Vagina (tissue), 2 donors: ENCODE measurements at regions not wholly inside any gene's neighbourhood (a gene's known extent, or its start where the extent isn't known, plus 50 kb on each side); places are given as distances from the start of the nearest gene placed in this dataset.

Experiments
- DNase-seq, 2 donors: peaks; one replicate each; pipeline ENCODE4 v3.0.0-alpha.2; 2017; ENCODE audit errors: extremely low spot score in 2 of 2
- H3K27ac ChIP-seq: fragments of 200-600 bp; sonication (generic); one replicate; pipeline ENCODE4 v1.5.1; 2019
- H3K27me3 ChIP-seq: fragments of 200-600 bp; sonication (generic); one replicate; pipeline ENCODE4 v1.5.1; 2019
- H3K36me3 ChIP-seq, 2 donors: fragments of 200-600 bp; sonication (generic); one replicate each; pipeline ENCODE4 v1.5.1; 2017 to 2019
- H3K4me1 ChIP-seq: fragments of 200-600 bp; sonication (generic); one replicate; pipeline ENCODE4 v1.5.1; 2019
- H3K4me3 ChIP-seq, 2 donors: fragments of 200-600 bp; sonication (generic); 1 replicate in 1 of 2; 2 replicates in 1 of 2; pipeline ENCODE4 v1.5.1; 2016 to 2019
- H3K9me3 ChIP-seq: fragments of 200-600 bp; sonication (generic); one replicate; pipeline ENCODE4 v1.5.1; 2019
- CTCF ChIP-seq, 3 experiments: fragments of 450-650 bp in 2 of 3; fragments of 200-600 bp in 1 of 3; sonication (generic) in 1 of 3; IDR thresholded peaks; one replicate each; pipeline ENCODE4 v1.5.1; 2017 to 2019; ENCODE audit warnings: antibody characterized with exemption in 3 of 3, mild to moderate bottlenecking in 2 of 3, moderate library complexity in 2 of 3
- POLR2A ChIP-seq, 2 donors: fragments of 450-650 bp; IDR thresholded peaks; one replicate each; pipeline ENCODE4 v1.6.1; 2017; ENCODE audit warnings: antibody characterized with exemption in 2 of 2, mild to moderate bottlenecking in 2 of 2, moderate library complexity in 2 of 2
- POLR2AphosphoS5 ChIP-seq, 2 donors: sonication (generic); formaldehyde crosslinking; IDR thresholded peaks; one replicate each; pipeline ENCODE4 v1.9.0; 2017; ENCODE audit warnings: antibody characterized with exemption in 2 of 2, mild to moderate bottlenecking in 2 of 2, low read depth in 1 of 2; ENCODE audit not compliant: insufficient read depth in 1 of 2
- intact Hi-C: fragments of 100-400 bp; cut with DNase I; formaldehyde crosslinking; loops from one replicate; pipeline ENCODE4 v1.15.1; 2023

GRCh38 chr3:70775257-70775656, 462.8 kb upstream of the MDFIC2 start:
- H3K27me3 ChIP-seq: no peaks in the 10 kb centered on the region
- no peak for DNase-seq
- no peak overlapping the region for H3K4me3 ChIP-seq
- no peak for TF ChIP-seq CTCF (IDR thresholded peaks at IDR 0.05)
- no peak for TF ChIP-seq POLR2AphosphoS5 (IDR thresholded peaks at IDR 0.05; ENCODE audit: insufficient read depth in 1 of 2, low read depth in 1 of 2)
- no peak for TF ChIP-seq POLR2A (IDR thresholded peaks at IDR 0.05)
- no peaks in the 10 kb centered on the region for H3K9me3 ChIP-seq
- H3K4me1 ChIP-seq: no peaks in the 10 kb centered on the region
- no peak overlapping the region for H3K27ac ChIP-seq
- no peaks in the 10 kb centered on the region for H3K36me3 ChIP-seq
- intact Hi-C loops: no loop called here

DNA sequence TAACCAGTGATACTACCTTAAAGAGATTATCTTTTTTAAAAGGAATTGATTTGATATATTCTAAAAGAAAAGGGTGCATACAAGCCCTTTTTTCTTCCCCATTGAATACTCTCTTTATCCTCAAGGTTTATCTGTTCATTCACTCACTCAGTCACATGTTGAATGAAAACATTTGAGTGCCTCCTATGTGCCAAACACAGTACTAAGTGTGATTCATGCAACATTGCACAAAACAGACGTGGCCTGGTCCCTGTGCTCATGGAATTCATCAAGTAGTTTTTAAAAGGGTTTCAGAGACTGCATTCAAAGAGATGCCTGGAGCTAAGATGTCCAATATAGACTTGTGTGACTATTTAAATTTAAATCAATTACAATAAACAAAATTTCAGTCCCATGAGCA, 462.2 kb upstream of the MDFIC2 start:
- Histone ChIP-seq H3K27me3 (no peaks in the 10 kb centered on the region), H3K4me3 (no peak overlapping the region), H3K4me1 (no peaks in the 10 kb centered on the region), H3K27ac (no peak overlapping the region), H3K36me3 (no peaks in the 10 kb centered on the region), H3K9me3 (no peaks in the 10 kb centered on the region)
- DNase-seq: no peak
- intact Hi-C loops: no loop called here
- TF ChIP-seq CTCF (IDR thresholded peaks at IDR 0.05) (no peak), POLR2AphosphoS5 (IDR thresholded peaks at IDR 0.05; ENCODE audit: insufficient read depth in 1 of 2, low read depth in 1 of 2) (no peak), POLR2A (IDR thresholded peaks at IDR 0.05) (no peak)

DNA sequence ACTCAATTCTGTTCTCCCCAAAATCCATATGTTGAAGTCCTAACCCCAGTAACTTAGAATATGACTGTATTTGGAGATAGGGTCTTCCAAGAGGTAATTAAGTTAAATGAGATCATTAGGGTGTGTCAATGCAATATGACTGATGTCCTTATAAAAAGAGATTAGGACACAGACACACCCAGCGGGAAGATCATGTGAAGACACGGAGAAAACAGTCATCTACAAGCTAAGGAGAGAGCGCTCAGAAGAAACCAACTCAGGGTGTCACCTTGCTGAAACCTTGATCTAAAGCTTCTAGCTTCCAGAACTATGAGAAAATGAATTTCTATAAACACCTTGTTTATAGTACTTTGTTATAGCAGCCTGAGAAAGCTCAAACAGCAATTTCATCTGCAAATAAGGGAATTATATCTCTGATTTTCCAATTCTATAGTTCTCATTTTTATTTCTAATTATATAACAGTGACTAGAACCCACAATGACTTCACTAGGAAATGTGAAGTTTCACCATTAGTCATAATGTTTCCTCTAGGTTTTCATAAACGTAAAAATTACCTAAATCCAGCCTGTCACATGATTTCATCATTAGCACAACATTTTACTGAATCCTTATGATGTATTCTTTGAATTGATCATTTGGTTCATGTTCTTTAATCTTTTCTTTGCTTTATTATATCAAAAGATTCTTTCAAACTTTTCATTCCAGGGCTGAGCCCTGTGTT, 459.1 kb upstream of the MDFIC2 start:
- Histone ChIP-seq H3K27me3 (no peaks in the 10 kb centered on the region), H3K36me3 (no peaks in the 10 kb centered on the region), H3K27ac (no peak overlapping the region), H3K4me3 (no peak overlapping the region), H3K4me1 (no peaks in the 10 kb centered on the region), H3K9me3 (no peaks in the 10 kb centered on the region)
- DNase-seq: no peak
- no peak for TF ChIP-seq CTCF (IDR thresholded peaks at IDR 0.05)
- peak in 1 of 2 donors; percentile 50 for TF ChIP-seq POLR2AphosphoS5 (IDR thresholded peaks at IDR 0.05; ENCODE audit: insufficient read depth in 1 of 2, low read depth in 1 of 2)
- no peak for TF ChIP-seq POLR2A (IDR thresholded peaks at IDR 0.05)
- intact Hi-C loops: no loop called here

DNA sequence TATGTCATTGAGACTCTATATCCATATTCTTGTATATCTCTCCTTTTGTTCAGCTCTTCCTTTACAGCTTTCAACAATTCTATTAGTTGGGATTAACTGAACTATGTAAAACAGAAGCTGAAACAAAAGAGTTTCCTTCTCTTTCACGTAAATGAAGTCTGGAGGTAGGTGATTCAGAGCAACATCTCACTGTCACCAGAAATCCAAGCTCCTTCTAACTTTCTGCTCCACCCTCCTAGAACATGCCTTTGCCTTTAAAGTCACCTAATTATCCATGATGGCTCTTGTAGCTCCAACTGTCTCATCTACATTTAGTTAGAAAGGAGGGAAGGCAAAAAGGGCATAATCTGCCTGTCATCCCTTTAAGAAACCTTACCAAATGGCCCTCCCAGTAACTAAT, 458.2 kb upstream of the MDFIC2 start:
- no peaks in the 10 kb centered on the region for H3K4me1 ChIP-seq
- H3K4me3 ChIP-seq: no peak overlapping the region
- no peak overlapping the region for H3K27ac ChIP-seq
- DNase-seq: no peak
- H3K9me3 ChIP-seq: no peaks in the 10 kb centered on the region
- intact Hi-C loops: no loop called here
- no peak for TF ChIP-seq POLR2A (IDR thresholded peaks at IDR 0.05)
- TF ChIP-seq CTCF (IDR thresholded peaks at IDR 0.05): no peak
- no peak for TF ChIP-seq POLR2AphosphoS5 (IDR thresholded peaks at IDR 0.05; ENCODE audit: insufficient read depth in 1 of 2, low read depth in 1 of 2)
- H3K36me3 ChIP-seq: no peaks in the 10 kb centered on the region
- no peaks in the 10 kb centered on the region for H3K27me3 ChIP-seq

GRCh38 chr3:70766301-70766700, 453.9 kb upstream of the MDFIC2 start:
- no peaks in the 10 kb centered on the region for H3K4me1 ChIP-seq
- DNase-seq: no peak
- no peak overlapping the region for H3K4me3 ChIP-seq
- no peaks in the 10 kb centered on the region for H3K9me3 ChIP-seq
- H3K27ac ChIP-seq: no peak overlapping the region
- H3K27me3 ChIP-seq: no peaks in the 10 kb centered on the region
- TF ChIP-seq POLR2AphosphoS5 (IDR thresholded peaks at IDR 0.05; ENCODE audit: insufficient read depth in 1 of 2, low read depth in 1 of 2) (no peak), CTCF (IDR thresholded peaks at IDR 0.05) (no peak), POLR2A (IDR thresholded peaks at IDR 0.05) (no peak)
- H3K36me3 ChIP-seq: no peaks in the 10 kb centered on the region
- intact Hi-C loops: no loop called here
